GM12878 (cell line): ENCODE measurements at regions not wholly inside any gene's neighbourhood (a gene's known extent, or its start where the extent isn't known, plus 50 kb on each side); places are given as distances from the start of the nearest gene placed in this dataset.

Experiments
- ATAC-seq: fragments of 200-7000 bp; cut with Tn5 transposase; 3 replicates; pipeline ENCODE4 v1.9.1; 2020; ENCODE audit warnings: mild to moderate bottlenecking, moderate library complexity
- BruUV-seq: library from RNA; stranded (reverse); fragments of 400-500 nt; replicated peaks from 2 replicates; lab custom pipeline; 2021; lab: Mats Ljungman, UMichigan
- CTCF ChIA-PET: fragments of 300-600 bp; sonication (Branson Sonifier 250); formaldehyde crosslinking; extraction: SDS; loops from one replicate; lab custom pipeline; 2021; ENCODE audit warnings: inconsistent platforms; lab: Yijun Ruan, JAX
- POLR2A ChIA-PET: fragments of 350-600 bp; formaldehyde crosslinking; extraction: SDS; loops from one replicate; lab custom pipeline; 2021; ENCODE audit warnings: inconsistent platforms; lab: Charles Lee
- RAD21 ChIA-PET: fragments of 300-600 bp; sonication (Branson Sonifier 250); formaldehyde crosslinking; loops from one replicate; lab custom pipeline; 2023; ENCODE audit warnings: antibody characterized with exemption; ENCODE audit not compliant: unreplicated experiment; lab: Charles Lee
- SMC1A ChIA-PET: fragments of 300-600 bp; sonication (Branson Sonifier 250); formaldehyde crosslinking; loops from one replicate; lab custom pipeline; 2023; ENCODE audit not compliant: unreplicated experiment, uncharacterized antibody; lab: Charles Lee
- DNase-seq: peaks from one replicate; pipeline ENCODE4 v3.0.0-alpha.2; 2011; ENCODE audit warnings: low read depth, low spot score
- FAIRE-seq: peaks from 3 replicates; lab custom pipeline; 2011; peaks lifted over from hg19 to GRCh38; lab: Jason Lieb, UNC
- H2AFZ ChIP-seq: 2 replicates; pipeline ENCODE4 v1.6.0; 2011; ENCODE audit warnings: low read depth, low read length, control low read depth; ENCODE audit not compliant: control insufficient read depth
- H3K27ac ChIP-seq: 2 replicates; pipeline ENCODE4 v1.5.1; 2011; ENCODE audit warnings: control low read depth; ENCODE audit not compliant: control insufficient read depth, insufficient read depth
- H3K27me3 ChIP-seq, 2 experiments: replicated peaks in 1 of 2; 2 replicates each; pipeline versions ENCODE4 v1.6.0 to v1.6.1; 2011; ENCODE audit warnings: low read length in 1 of 2; ENCODE audit not compliant: control insufficient read depth in 2 of 2, insufficient read depth in 2 of 2
- H3K36me3 ChIP-seq, 2 experiments: 2 replicates each; pipeline ENCODE4 v1.5.1; 2011; ENCODE audit warnings: low read length in 1 of 2; ENCODE audit not compliant: control insufficient read depth in 2 of 2, insufficient read depth in 2 of 2
- H3K4me1 ChIP-seq: 2 replicates; pipeline ENCODE4 v1.6.1; 2011; ENCODE audit warnings: mild to moderate bottlenecking, low read length, moderate library complexity, mixed read lengths; ENCODE audit not compliant: control insufficient read depth, insufficient read depth
- H3K4me2 ChIP-seq: 2 replicates; pipeline ENCODE4 v1.6.0; 2011; ENCODE audit warnings: control low read depth; ENCODE audit not compliant: control insufficient read depth, insufficient read depth
- H3K4me3 ChIP-seq: fragments of 200-600 bp; sonication (generic); 2 replicates; pipeline ENCODE4 v1.5.1; 2016
- H3K79me2 ChIP-seq: 2 replicates; pipeline ENCODE4 v1.6.0; 2011; ENCODE audit warnings: low read length; ENCODE audit not compliant: control insufficient read depth, insufficient read depth
- H3K9ac ChIP-seq: 2 replicates; pipeline ENCODE4 v1.8.0; 2011; ENCODE audit warnings: low read length, control low read depth, mixed read lengths; ENCODE audit not compliant: control insufficient read depth, insufficient read depth
- H3K9me3 ChIP-seq: replicated peaks from 3 replicates; pipeline ENCODE4 v1.5.1; 2011; ENCODE audit warnings: mild to moderate bottlenecking, low read length; ENCODE audit not compliant: control insufficient read depth, insufficient read depth
- H4K20me1 ChIP-seq: 2 replicates; pipeline ENCODE4 v1.6.0; 2011; ENCODE audit not compliant: control insufficient read depth, insufficient read depth
- ZBTB4 ChIP-seq: fragments of 450-650 bp; formaldehyde crosslinking; IDR thresholded peaks from 2 replicates; pipeline ENCODE4 v1.4.0; 2022; ENCODE audit warnings: mild to moderate bottlenecking, moderate library complexity
- WGBS: methylation state at CpG from one replicate; pipeline ENCODE4 v1.1.6; 2016; ENCODE audit warnings: low lambda C conversion rate; ENCODE audit not compliant: insufficient replicate concordance, insufficient coverage; ENCODE audit errors: missing lambda C conversion rate; 5-methylcytosine and 5-hydroxymethylcytosine counted together
- in situ Hi-C: fragments of 300-500 bp; cut with MboI; formaldehyde crosslinking; loops from 9 replicates; pipeline ENCODE4 v1.14.3; 2018; ENCODE audit warnings: mixed read lengths
- intact Hi-C: fragments of 100-400 bp; cut with micrococcal nuclease; formaldehyde crosslinking; loops from one replicate; pipeline ENCODE4 v1.14.2; 2022; ENCODE audit not compliant: unreplicated experiment

GRCh38 chr9:24460781-24461180, 84.9 kb downstream of the IZUMO3 start:
- intact Hi-C loops, result no loop called here
- ChIA-PET RAD21 (no interaction called here), SMC1A (interaction anchor here (1.5 kb wide), 1 partner anchor 13 kb away, joined by 4 read pairs; no protein-coding TSS in a partner anchor)

More at GRCh38 chr9:24460781-24461180, 84.9 kb downstream of the IZUMO3 start:
- FAIRE-seq (no peak), DNase-seq (no peak), ATAC-seq (no peak)
- Histone ChIP-seq H3K27me3 (no peaks in the 10 kb centered on the region), H3K4me3 (no peak overlapping the region), H3K36me3 (no peaks in the 10 kb centered on the region), H3K27ac (no peak overlapping the region), H3K9ac (no peak overlapping the region), H3K4me1 (no peaks in the 10 kb centered on the region), H3K4me2 (no peak overlapping the region), H3K9me3 (no peaks in the 10 kb centered on the region), H3K79me2 (no peaks in the 10 kb centered on the region), H4K20me1 (no peaks in the 10 kb centered on the region), H2AFZ (no peak overlapping the region)
- no peak for TF ChIP-seq ZBTB4
- ChIA-PET CTCF (no interaction called here), POLR2A (no interaction called here)
- no TSS peak for BruUV-seq
- WGBS, result 37% methylated on average over 5 of the region's 5 CpGs
- in situ Hi-C loops, result no loop called here
